ENCODE measurements at regions not wholly inside any gene's neighbourhood (a gene's known extent, or its start where the extent isn't known, plus 50 kb on each side); places are given as distances from the start of the nearest gene placed in this dataset.

DNA sequence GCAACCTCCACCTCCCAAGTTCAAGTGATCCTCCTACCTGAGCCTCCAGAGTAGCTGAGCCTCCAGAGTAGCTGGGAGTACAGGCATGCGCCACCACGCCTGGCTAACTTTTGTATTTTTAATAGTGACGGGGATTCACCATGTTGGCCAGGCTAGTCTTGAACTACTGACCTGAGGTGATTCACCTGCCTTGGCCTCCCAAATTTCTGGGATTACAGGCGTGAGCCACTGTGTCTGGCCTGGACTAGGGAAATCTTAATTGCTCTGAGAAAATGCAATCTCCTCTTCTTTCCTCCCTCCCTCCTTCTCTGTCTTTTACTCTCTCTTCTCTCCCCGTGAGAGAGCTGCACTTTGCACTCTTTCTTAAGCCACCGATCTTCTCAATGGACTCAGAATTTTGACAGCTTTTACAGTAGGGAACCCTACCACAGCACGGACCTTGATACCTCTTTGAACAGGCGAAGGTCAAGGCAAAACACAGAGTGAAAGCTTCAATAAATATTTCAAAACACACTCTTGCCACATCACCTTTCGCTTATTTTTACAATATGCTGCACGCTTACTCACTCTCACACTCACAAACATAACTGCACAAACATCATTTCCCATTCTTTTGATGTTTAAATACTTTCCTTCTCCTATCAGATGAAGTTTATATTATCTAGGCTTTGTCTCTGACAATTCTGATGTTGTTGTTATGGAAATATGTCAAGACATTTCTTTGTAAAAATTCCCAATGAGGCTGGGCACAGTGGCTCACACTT is 173.4 kb upstream of the NRP1 start:
- Histone ChIP-seq H3K9me3 (ENCODE audit: control insufficient read depth, insufficient read depth, low read length) (no peaks in the 10 kb centered on the region), H3K27ac (ENCODE audit: low read depth, low read length) (no peak overlapping the region), H3K4me3 (ENCODE audit: low read depth, low read length) (no peak overlapping the region), H3K27me3 (ENCODE audit: control insufficient read depth, insufficient read depth, low read length) (no peaks in the 10 kb centered on the region), H3K36me3 (ENCODE audit: control insufficient read depth, insufficient read depth, low read length) (no peaks in the 10 kb centered on the region), H3K4me1 (ENCODE audit: control insufficient read depth, insufficient read depth, low read length) (no peaks in the 10 kb centered on the region)
- no peak for DNase-seq (ENCODE audit: low read depth in 4 of 6, low spot score in 6 of 6)
- 93% methylated on average over 8 of the region's 10 CpGs for WGBS (ENCODE audit: insufficient coverage)

DNA sequence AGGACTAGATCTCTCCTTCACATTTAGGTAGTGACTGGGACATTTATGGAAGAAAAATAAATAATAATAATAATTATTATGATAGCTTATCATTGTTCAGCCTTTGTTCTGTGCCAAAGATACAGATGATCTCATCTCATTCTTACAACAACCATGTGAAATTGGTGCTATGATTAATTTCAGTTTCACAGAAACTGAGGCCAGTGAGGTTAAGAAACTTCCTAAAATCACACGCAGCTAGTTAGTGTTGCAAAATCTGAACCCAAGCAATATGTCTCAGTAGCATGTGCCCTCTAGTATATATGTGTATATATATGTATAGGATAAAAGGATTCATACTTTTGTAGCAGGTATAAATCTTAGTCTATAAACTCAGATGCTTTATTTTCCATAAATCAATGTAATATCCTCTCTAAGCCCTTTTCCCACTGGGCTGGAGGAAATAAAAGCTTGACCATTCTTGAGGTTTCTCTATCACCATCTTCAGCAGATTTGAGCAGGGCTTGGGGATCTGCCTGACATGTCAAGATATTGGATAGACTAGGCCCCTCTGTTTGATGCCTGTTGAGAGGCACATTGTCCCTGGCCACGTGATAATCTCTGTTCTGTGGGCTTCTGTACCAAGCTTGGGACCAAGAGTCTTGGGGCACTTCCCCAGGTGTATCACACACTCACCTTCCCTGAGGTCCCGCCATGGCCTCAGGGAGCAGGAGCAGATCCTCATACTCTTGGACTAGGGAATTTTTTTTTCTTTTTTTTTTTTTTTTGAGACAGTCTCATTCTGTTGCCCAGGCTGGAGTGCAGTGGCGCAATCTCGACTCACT is 172.6 kb upstream of the NRP1 start:
- H3K4me1 ChIP-seq (ENCODE audit: control insufficient read depth, insufficient read depth, low read length) = no peaks in the 10 kb centered on the region
- H3K27me3 ChIP-seq (ENCODE audit: control insufficient read depth, insufficient read depth, low read length) = no peaks in the 10 kb centered on the region
- no peak for DNase-seq (ENCODE audit: low read depth in 4 of 6, low spot score in 6 of 6)
- WGBS (ENCODE audit: insufficient coverage) = 70% methylated on average over 2 of the region's 5 CpGs
- no peaks in the 10 kb centered on the region for H3K36me3 ChIP-seq (ENCODE audit: control insufficient read depth, insufficient read depth, low read length)
- H3K9me3 ChIP-seq (ENCODE audit: control insufficient read depth, insufficient read depth, low read length) = no peaks in the 10 kb centered on the region
- no peak overlapping the region for H3K27ac ChIP-seq (ENCODE audit: low read depth, low read length)
- no peak overlapping the region for H3K4me3 ChIP-seq (ENCODE audit: low read depth, low read length)

GRCh38 chr10:33506391-33506790 is 171.9 kb upstream of the NRP1 start:
- Histone ChIP-seq H3K27ac (ENCODE audit: low read depth, low read length) (no peak overlapping the region), H3K27me3 (ENCODE audit: control insufficient read depth, insufficient read depth, low read length) (no peaks in the 10 kb centered on the region), H3K36me3 (ENCODE audit: control insufficient read depth, insufficient read depth, low read length) (no peaks in the 10 kb centered on the region), H3K4me3 (ENCODE audit: low read depth, low read length) (no peak overlapping the region), H3K9me3 (ENCODE audit: control insufficient read depth, insufficient read depth, low read length) (no peaks in the 10 kb centered on the region), H3K4me1 (ENCODE audit: control insufficient read depth, insufficient read depth, low read length) (no peaks in the 10 kb centered on the region)
- no peak for DNase-seq (ENCODE audit: low read depth in 4 of 6, low spot score in 6 of 6)
- no CpG with 5 or more reads among the region's 2 CpGs for WGBS (ENCODE audit: insufficient coverage)

- Histone ChIP-seq H3K27me3 (ENCODE audit: control insufficient read depth, insufficient read depth, low read length) (no peaks in the 10 kb centered on the region), H3K4me3 (ENCODE audit: low read depth, low read length) (no peak overlapping the region), H3K9me3 (ENCODE audit: control insufficient read depth, insufficient read depth, low read length) (no peaks in the 10 kb centered on the region), H3K27ac (ENCODE audit: low read depth, low read length) (no peak overlapping the region), H3K36me3 (ENCODE audit: control insufficient read depth, insufficient read depth, low read length) (no peaks in the 10 kb centered on the region), H3K4me1 (ENCODE audit: control insufficient read depth, insufficient read depth, low read length) (no peaks in the 10 kb centered on the region)
- DNase-seq (ENCODE audit: low read depth in 4 of 6, low spot score in 6 of 6) = no peak
- WGBS (ENCODE audit: insufficient coverage) = no CpG with 5 or more reads among the region's 1 CpG
These were observed 166.7 kb upstream of the NRP1 start for GRCh38 chr10:33501161-33501560.

DNA sequence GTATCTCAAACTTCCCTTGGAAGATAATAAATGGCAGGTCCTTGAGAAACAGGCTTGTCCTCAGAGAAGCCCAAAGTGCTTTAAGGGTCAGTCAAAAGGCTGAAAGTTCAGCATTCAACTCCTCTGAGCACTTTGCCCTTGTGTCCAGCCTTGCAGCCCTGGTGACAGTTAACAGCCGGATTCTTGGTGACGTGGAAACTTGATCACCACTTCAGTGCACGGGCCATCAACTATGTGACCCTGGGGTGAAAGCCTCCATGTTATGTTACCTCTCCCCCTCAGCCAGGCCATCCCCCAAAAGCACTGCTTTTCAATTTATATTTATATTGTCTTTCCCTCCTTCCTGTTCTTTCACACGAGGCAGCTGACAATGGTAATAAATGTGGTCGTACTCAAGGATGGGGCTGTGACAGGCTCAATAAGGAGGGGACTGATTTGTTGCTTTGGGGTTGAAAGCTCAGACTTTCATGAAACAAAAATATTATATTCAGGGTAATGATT is 164.0 kb upstream of the NRP1 start:
- Histone ChIP-seq H3K4me3 (ENCODE audit: low read depth, low read length) (no peak overlapping the region), H3K36me3 (ENCODE audit: control insufficient read depth, insufficient read depth, low read length) (no peaks in the 10 kb centered on the region), H3K9me3 (ENCODE audit: control insufficient read depth, insufficient read depth, low read length) (no peaks in the 10 kb centered on the region), H3K27me3 (ENCODE audit: control insufficient read depth, insufficient read depth, low read length) (no peaks in the 10 kb centered on the region), H3K4me1 (ENCODE audit: control insufficient read depth, insufficient read depth, low read length) (no peaks in the 10 kb centered on the region), H3K27ac (ENCODE audit: low read depth, low read length) (no peak overlapping the region)
- WGBS (ENCODE audit: insufficient coverage) = 67% methylated on average over 3 of the region's 5 CpGs
- DNase-seq (ENCODE audit: low read depth in 4 of 6, low spot score in 6 of 6) = no peak

- no peak overlapping the region for H3K4me3 ChIP-seq (ENCODE audit: low read depth, low read length)
- DNase-seq (ENCODE audit: low read depth in 4 of 6, low spot score in 6 of 6) = no peak
- H3K9me3 ChIP-seq (ENCODE audit: control insufficient read depth, insufficient read depth, low read length) = no peaks in the 10 kb centered on the region
- no peaks in the 10 kb centered on the region for H3K4me1 ChIP-seq (ENCODE audit: control insufficient read depth, insufficient read depth, low read length)
- H3K36me3 ChIP-seq (ENCODE audit: control insufficient read depth, insufficient read depth, low read length) = no peaks in the 10 kb centered on the region
- no peaks in the 10 kb centered on the region for H3K27me3 ChIP-seq (ENCODE audit: control insufficient read depth, insufficient read depth, low read length)
- no peak overlapping the region for H3K27ac ChIP-seq (ENCODE audit: low read depth, low read length)
- WGBS (ENCODE audit: insufficient coverage) = no CpG with 5 or more reads among the region's 3 CpGs
These were observed 162.9 kb upstream of the NRP1 start for GRCh38 chr10:33497338-33497737.

- Histone ChIP-seq H3K27me3 (ENCODE audit: control insufficient read depth, insufficient read depth, low read length) (no peaks in the 10 kb centered on the region), H3K36me3 (ENCODE audit: control insufficient read depth, insufficient read depth, low read length) (no peaks in the 10 kb centered on the region), H3K4me1 (ENCODE audit: control insufficient read depth, insufficient read depth, low read length) (no peaks in the 10 kb centered on the region), H3K4me3 (ENCODE audit: low read depth, low read length) (no peak overlapping the region), H3K9me3 (ENCODE audit: control insufficient read depth, insufficient read depth, low read length) (no peaks in the 10 kb centered on the region), H3K27ac (ENCODE audit: low read depth, low read length) (no peak overlapping the region)
- no peak for DNase-seq (ENCODE audit: low read depth in 4 of 6, low spot score in 6 of 6)
- no CpG with 5 or more reads among the region's 4 CpGs for WGBS (ENCODE audit: insufficient coverage)
These were observed 161.6 kb upstream of the NRP1 start for GRCh38 chr10:33496096-33496495.

GRCh38 chr10:33494694-33495265 is 160.3 kb upstream of the NRP1 start:
- no peak overlapping the region for H3K27ac ChIP-seq (ENCODE audit: low read depth, low read length)

GRCh38 chr10:33493978-33494377 is 159.5 kb upstream of the NRP1 start:
- H3K27ac ChIP-seq (ENCODE audit: low read depth, low read length) = no peak overlapping the region
- H3K9me3 ChIP-seq (ENCODE audit: control insufficient read depth, insufficient read depth, low read length) = no peaks in the 10 kb centered on the region
- WGBS (ENCODE audit: insufficient coverage) = no CpG with 5 or more reads among the region's 2 CpGs

More at GRCh38 chr10:33494694-33495265, 160.3 kb upstream of the NRP1 start:
- H3K27me3 ChIP-seq (ENCODE audit: control insufficient read depth, insufficient read depth, low read length) = no peaks in the 10 kb centered on the region
- H3K9me3 ChIP-seq (ENCODE audit: control insufficient read depth, insufficient read depth, low read length) = no peaks in the 10 kb centered on the region
- H3K4me3 ChIP-seq (ENCODE audit: low read depth, low read length) = no peak overlapping the region
- peak in 1 of 6 donors; percentile 70 for DNase-seq (ENCODE audit: low read depth in 4 of 6, low spot score in 6 of 6)
- H3K36me3 ChIP-seq (ENCODE audit: control insufficient read depth, insufficient read depth, low read length) = no peaks in the 10 kb centered on the region
- no peaks in the 10 kb centered on the region for H3K4me1 ChIP-seq (ENCODE audit: control insufficient read depth, insufficient read depth, low read length)

More at GRCh38 chr10:33493978-33494377, 159.5 kb upstream of the NRP1 start:
- peak in 1 of 6 donors; percentile 78 for DNase-seq (ENCODE audit: low read depth in 4 of 6, low spot score in 6 of 6)
- H3K36me3 ChIP-seq (ENCODE audit: control insufficient read depth, insufficient read depth, low read length) = no peaks in the 10 kb centered on the region
- H3K27me3 ChIP-seq (ENCODE audit: control insufficient read depth, insufficient read depth, low read length) = no peaks in the 10 kb centered on the region
- H3K4me1 ChIP-seq (ENCODE audit: control insufficient read depth, insufficient read depth, low read length) = no peaks in the 10 kb centered on the region
- H3K4me3 ChIP-seq (ENCODE audit: low read depth, low read length) = no peak overlapping the region
